ENCODE measurements at regions not wholly inside any gene's neighbourhood (a gene's known extent, or its start where the extent isn't known, plus 50 kb on each side); places are given as distances from the start of the nearest gene placed in this dataset.
"Not testable (repeated sequence)": the region's sequence is repeated elsewhere in the genome, so short reads cannot be mapped to it uniquely, and the experiment has no call there.

DNA sequence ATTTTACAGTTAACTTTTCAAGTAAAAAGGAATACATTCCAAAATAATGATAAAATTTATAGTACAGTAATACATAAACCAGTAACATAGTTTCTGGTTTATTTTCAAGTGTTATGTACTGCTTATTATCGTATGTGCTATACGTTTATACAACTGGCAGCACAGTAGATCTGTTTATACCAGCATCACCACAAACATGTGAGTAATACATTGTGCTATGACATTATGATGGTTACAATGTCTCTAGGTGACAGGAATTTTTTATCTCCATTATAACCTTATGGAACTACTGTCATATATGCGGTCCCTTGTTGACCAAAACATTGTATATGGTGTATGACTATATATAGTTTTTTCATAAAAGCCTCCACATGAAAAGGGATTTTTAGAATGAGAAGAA is 256.9 kb downstream of the ANKRD50 start:
- H3K4me3 ChIP-seq (ENCODE audit: low read length), result no peak overlapping the region
- no peak for DNase-seq (ENCODE audit: low read depth)
- TF ChIP-seq, protein P1, sequence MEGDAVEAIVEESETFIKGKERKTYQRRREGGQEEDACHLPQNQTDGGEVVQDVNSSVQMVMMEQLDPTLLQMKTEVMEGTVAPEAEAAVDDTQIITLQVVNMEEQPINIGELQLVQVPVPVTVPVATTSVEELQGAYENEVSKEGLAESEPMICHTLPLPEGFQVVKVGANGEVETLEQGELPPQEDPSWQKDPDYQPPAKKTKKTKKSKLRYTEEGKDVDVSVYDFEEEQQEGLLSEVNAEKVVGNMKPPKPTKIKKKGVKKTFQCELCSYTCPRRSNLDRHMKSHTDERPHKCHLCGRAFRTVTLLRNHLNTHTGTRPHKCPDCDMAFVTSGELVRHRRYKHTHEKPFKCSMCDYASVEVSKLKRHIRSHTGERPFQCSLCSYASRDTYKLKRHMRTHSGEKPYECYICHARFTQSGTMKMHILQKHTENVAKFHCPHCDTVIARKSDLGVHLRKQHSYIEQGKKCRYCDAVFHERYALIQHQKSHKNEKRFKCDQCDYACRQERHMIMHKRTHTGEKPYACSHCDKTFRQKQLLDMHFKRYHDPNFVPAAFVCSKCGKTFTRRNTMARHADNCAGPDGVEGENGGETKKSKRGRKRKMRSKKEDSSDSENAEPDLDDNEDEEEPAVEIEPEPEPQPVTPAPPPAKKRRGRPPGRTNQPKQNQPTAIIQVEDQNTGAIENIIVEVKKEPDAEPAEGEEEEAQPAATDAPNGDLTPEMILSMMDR (conservative IDR thresholded peaks at IDR 0.05; ENCODE audit: low read length), result no peak

- TF ChIP-seq, protein P1 (conservative IDR thresholded peaks at IDR 0.05; ENCODE audit: low read length), result no peak
- no peak for DNase-seq (ENCODE audit: low read depth)
- H3K4me3 ChIP-seq (ENCODE audit: low read length), result peak overlapping the region; percentile 3; the same call in 1 of the 2 replicates
Observed at GRCh38 chr4:124459196-124459940, 253.2 kb downstream of the ANKRD50 start.

- TF ChIP-seq, protein P1 (conservative IDR thresholded peaks at IDR 0.05; ENCODE audit: low read length), result no peak
- DNase-seq (ENCODE audit: low read depth), result peak; percentile 46
- H3K4me3 ChIP-seq (ENCODE audit: low read length), result peak overlapping the region; percentile 3; the same call in 1 of the 2 replicates
Observed at GRCh38 chr4:124459941-124460310, 252.6 kb downstream of the ANKRD50 start.

DNA sequence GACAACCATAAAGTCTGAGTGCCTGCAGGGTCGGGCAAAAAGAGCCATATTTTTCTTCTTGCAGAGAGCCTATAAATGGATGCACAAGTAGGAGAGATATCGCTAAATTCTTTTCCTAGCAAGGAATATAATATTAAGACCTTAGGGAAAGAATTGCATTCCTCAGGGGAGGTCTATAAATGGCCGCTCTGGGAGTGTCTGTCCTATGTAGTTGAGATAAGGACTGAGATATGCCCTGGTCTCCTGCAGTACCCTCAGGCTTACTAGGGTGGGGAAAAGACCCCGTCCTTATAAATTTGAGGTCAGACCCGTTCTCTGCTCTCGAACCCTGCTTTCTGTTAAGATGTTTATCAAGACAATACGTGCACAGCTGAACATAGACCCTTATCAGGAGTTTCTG is 250.9 kb downstream of the ANKRD50 start:
- DNase-seq (ENCODE audit: low read depth), result not testable (repeated sequence)

DNA sequence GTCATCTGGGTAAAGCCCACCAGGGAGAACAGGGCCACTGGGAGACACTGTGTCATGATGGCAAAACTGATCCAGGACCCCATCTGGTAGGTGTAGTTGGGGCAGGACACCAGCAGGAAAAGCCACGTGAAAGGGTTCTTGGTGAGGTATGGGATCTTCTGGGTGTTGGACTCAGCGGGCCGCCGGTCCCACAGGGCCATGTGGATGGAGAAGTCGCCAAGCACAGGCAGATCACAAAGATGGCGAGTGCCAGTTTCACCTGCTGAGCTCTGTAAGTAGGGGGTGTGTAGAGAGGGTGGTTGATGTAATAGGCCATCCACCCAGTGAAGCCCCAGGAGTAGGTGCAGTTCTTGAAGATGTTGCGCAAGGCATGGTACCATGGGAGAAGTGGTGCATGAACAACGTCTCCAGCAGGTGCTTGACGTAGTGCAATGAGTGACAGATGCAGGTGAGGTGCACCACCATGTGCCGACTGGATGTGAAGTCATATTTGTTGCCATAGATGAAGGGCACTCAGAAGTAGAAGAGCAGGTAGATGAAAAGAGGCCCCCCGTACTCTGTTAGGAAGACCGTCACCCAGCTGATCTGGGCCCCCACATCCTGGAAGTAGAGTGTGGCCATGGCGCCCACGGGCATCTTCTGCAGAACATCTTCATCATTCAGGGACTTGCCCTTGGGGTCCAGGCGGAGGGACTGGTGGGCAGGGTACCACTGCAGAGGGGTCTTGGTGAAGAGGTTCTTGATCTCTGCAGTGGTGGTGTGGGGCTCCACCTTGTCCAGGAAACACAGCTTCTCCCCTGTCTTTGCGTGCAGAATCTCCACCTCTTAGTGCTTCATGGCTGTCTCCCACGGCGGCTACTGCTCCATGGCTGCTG is 249.3 kb downstream of the ANKRD50 start:
- TF ChIP-seq, protein P1 (conservative IDR thresholded peaks at IDR 0.05; ENCODE audit: low read length), result no peak
- DNase-seq (ENCODE audit: low read depth), result no peak
- H3K4me3 ChIP-seq (ENCODE audit: low read length), result no peak overlapping the region

More for the DNA sequence above, 250.9 kb downstream of the ANKRD50 start:
- not testable (repeated sequence) for H3K4me3 ChIP-seq (ENCODE audit: low read length)

DNA sequence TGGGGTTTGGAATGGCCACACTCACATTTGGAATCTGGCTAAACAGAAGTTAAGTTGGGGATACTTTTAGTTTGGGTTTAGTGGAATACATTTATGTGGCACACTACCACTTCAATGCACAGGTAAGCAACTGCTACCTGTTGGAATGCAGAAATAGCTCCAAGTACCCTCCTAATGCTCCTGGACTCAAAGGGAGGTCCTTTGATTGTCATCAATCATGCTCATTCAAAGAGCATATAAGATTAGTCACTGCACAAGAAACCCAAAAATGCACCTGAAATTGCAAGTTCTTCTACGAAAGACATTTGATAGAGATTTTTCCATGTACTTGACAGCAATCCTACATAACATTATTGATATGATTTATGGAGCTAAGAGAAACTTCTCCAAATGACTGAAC is 247.7 kb downstream of the ANKRD50 start:
- DNase-seq (ENCODE audit: low read depth), result no peak
- TF ChIP-seq, protein P1 (conservative IDR thresholded peaks at IDR 0.05; ENCODE audit: low read length), result no peak
- H3K4me3 ChIP-seq (ENCODE audit: low read length), result no peak overlapping the region

DNA sequence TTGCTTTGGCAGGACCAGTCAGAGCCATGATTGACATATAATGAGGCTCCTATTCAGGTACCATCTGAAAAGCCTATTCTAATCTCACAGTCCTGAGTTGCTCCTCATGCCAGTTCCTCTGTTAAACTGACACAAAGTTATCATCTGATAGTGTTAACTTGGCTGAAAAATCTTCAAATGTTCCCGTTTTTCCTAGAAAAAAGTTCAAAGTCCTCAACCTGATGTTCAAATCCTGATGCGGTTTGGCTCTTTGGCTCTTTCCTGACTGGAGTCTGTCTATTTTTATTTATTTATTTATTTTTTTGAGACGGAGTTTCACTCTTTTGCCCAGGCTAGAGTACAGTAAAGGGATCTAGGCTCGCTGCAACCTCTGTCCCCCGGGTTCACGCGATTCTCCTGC is 244.2 kb downstream of the ANKRD50 start:
- DNase-seq (ENCODE audit: low read depth), result no peak
- no peak overlapping the region for H3K4me3 ChIP-seq (ENCODE audit: low read length)
- TF ChIP-seq, protein P1 (conservative IDR thresholded peaks at IDR 0.05; ENCODE audit: low read length), result no peak
